ENCODE measurements at regions not wholly inside any gene's neighbourhood (a gene's known extent, or its start where the extent isn't known, plus 50 kb on each side); places are given as distances from the start of the nearest gene placed in this dataset.
"Not testable (repeated sequence)": the region's sequence is repeated elsewhere in the genome, so short reads cannot be mapped to it uniquely, and the experiment has no call there.

GRCh38 chr20:47969426-47969825 lies 184.1 kb upstream of the SULF2 start:
- Histone ChIP-seq H3K9me3 (ENCODE audit: control insufficient read depth, low read length) (no peaks in the 10 kb centered on the region), H3K27ac (ENCODE audit: low read depth in 1 of 2, low read length in 2 of 2) (no peak overlapping the region), H3K27me3 (ENCODE audit: control insufficient read depth in 1 of 2, insufficient read depth in 2 of 2, low read length in 1 of 2) (no peaks in the 10 kb centered on the region), H3K4me3 (ENCODE audit: low read length in 2 of 2) (no peak overlapping the region), H3K4me1 (ENCODE audit: control insufficient read depth in 1 of 2, insufficient read depth in 2 of 2, low read length in 2 of 2) (no peaks in the 10 kb centered on the region), H3K36me3 (ENCODE audit: control insufficient read depth in 1 of 2, insufficient read depth in 2 of 2, low read length in 1 of 2) (no peaks in the 10 kb centered on the region)
- 96 to 97% methylated on average over 6 of the region's 6 CpGs for WGBS, 2 donors
- intact Hi-C loops (cut with DNase I) = no loop called here
- DNase-seq = no peak
- no peak for ATAC-seq (ENCODE audit: low FRiP score)

GRCh38 chr20:47968541-47969310 lies 183.4 kb upstream of the SULF2 start:
- Histone ChIP-seq H3K9me3 (ENCODE audit: control insufficient read depth, low read length) (no peaks in the 10 kb centered on the region), H3K27ac (ENCODE audit: low read depth in 1 of 2, low read length in 2 of 2) (no peak overlapping the region), H3K4me3 (ENCODE audit: low read length in 2 of 2) (no peak overlapping the region), H3K27me3 (ENCODE audit: control insufficient read depth in 1 of 2, insufficient read depth in 2 of 2, low read length in 1 of 2) (no peaks in the 10 kb centered on the region), H3K36me3 (ENCODE audit: control insufficient read depth in 1 of 2, insufficient read depth in 2 of 2, low read length in 1 of 2) (no peaks in the 10 kb centered on the region), H3K4me1 (ENCODE audit: control insufficient read depth in 1 of 2, insufficient read depth in 2 of 2, low read length in 2 of 2) (no peaks in the 10 kb centered on the region)
- intact Hi-C loops (cut with DNase I) = no loop called here
- DNase-seq (no peak), ATAC-seq (ENCODE audit: low FRiP score) (no peak)
- WGBS, 2 donors = 88 to 93% methylated on average over 31 of the region's 31 CpGs

GRCh38 chr20:47964149-47964548 lies 178.9 kb upstream of the SULF2 start:
- H3K27ac ChIP-seq (ENCODE audit: low read depth in 1 of 2, low read length in 2 of 2) = no peak overlapping the region
- no peaks in the 10 kb centered on the region for H3K4me1 ChIP-seq (ENCODE audit: control insufficient read depth in 1 of 2, insufficient read depth in 2 of 2, low read length in 2 of 2)
- ATAC-seq (ENCODE audit: low FRiP score) (no peak), DNase-seq (no peak)
- H3K27me3 ChIP-seq (ENCODE audit: control insufficient read depth in 1 of 2, insufficient read depth in 2 of 2, low read length in 1 of 2) = no peaks in the 10 kb centered on the region
- no peaks in the 10 kb centered on the region for H3K9me3 ChIP-seq (ENCODE audit: control insufficient read depth, low read length)
- intact Hi-C loops (cut with DNase I) = no loop called here
- 91 to 92% methylated on average over 5 of the region's 5 CpGs for WGBS, 2 donors
- H3K4me3 ChIP-seq (ENCODE audit: low read length in 2 of 2) = no peak overlapping the region
- H3K36me3 ChIP-seq (ENCODE audit: control insufficient read depth in 1 of 2, insufficient read depth in 2 of 2, low read length in 1 of 2) = no peaks in the 10 kb centered on the region

DNA sequence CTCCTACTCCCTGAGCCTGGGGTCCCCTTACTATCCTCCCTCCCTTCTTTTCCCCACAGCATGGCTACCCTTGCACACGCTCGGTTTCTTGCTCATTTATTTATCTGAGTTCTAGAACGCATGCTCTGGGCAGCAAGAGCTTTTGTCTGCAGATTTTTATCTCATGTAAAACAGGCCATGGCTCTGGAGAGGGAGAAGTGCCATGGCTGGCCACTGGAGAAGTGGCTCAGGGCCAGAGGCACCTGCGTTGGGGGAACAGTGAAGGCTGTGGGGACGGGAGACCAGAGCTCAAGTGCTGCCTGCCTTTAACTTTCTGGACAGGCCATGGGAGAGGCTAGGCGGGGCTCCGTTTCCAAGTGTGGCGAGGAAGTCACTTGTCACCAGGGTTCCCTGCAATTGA lies 177.7 kb upstream of the SULF2 start:
- intact Hi-C loops (cut with DNase I) = no loop called here
- no peaks in the 10 kb centered on the region for H3K27me3 ChIP-seq (ENCODE audit: control insufficient read depth in 1 of 2, insufficient read depth in 2 of 2, low read length in 1 of 2)

DNA sequence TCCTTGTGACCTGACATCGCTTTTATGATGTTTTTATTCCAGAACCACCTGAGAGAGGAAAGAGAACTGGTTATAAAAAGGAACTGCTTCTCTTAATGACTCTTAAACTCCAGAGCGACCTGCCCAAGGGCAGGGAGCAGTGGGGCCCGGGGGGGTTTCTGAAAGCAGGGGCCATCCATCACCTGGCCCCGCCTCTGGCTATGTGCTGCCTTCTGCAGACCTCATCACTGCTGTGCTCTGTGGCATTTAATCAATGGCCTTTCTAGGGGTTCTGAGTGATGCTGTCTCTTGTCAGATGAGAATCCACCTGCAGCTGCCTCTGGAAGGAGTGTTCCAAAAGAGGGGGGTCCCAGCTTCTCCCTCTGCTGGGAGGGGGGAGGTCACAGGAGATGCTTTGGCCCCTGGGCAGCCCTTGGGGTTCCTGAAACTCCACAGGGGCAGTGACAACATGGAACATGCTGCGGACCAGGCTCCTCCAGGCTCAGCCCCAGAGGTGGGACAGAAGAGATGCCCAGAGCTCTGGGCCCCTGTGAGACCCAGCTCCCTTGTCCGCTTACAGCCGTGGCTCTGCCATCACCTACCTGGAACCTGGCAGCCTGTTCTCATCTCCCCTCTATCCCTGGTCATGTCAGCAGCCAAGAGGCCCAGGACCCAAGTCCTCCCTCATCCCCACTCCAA lies 177.1 kb upstream of the SULF2 start:
- Histone ChIP-seq H3K9me3 (ENCODE audit: control insufficient read depth, low read length) (no peaks in the 10 kb centered on the region), H3K36me3 (ENCODE audit: control insufficient read depth in 1 of 2, insufficient read depth in 2 of 2, low read length in 1 of 2) (no peaks in the 10 kb centered on the region), H3K27me3 (ENCODE audit: control insufficient read depth in 1 of 2, insufficient read depth in 2 of 2, low read length in 1 of 2) (no peaks in the 10 kb centered on the region), H3K4me1 (ENCODE audit: control insufficient read depth in 1 of 2, insufficient read depth in 2 of 2, low read length in 2 of 2) (no peaks in the 10 kb centered on the region), H3K27ac (ENCODE audit: low read depth in 1 of 2, low read length in 2 of 2) (no peak overlapping the region), H3K4me3 (ENCODE audit: low read length in 2 of 2) (no peak overlapping the region)
- intact Hi-C loops (cut with DNase I) = no loop called here
- 88 to 90% methylated on average over 7 of the region's 7 CpGs for WGBS, 2 donors
- DNase-seq = no peak
- no peak for ATAC-seq (ENCODE audit: low FRiP score)

More for the DNA sequence above, 177.7 kb upstream of the SULF2 start:
- ATAC-seq (ENCODE audit: low FRiP score) (no peak), DNase-seq (no peak)
- WGBS, 2 donors = 44 to 47% methylated on average over 8 of the region's 8 CpGs
- no peaks in the 10 kb centered on the region for H3K9me3 ChIP-seq (ENCODE audit: control insufficient read depth, low read length)
- H3K27ac ChIP-seq (ENCODE audit: low read depth in 1 of 2, low read length in 2 of 2) = no peak overlapping the region
- H3K4me3 ChIP-seq (ENCODE audit: low read length in 2 of 2) = no peak overlapping the region
- H3K36me3 ChIP-seq (ENCODE audit: control insufficient read depth in 1 of 2, insufficient read depth in 2 of 2, low read length in 1 of 2) = no peaks in the 10 kb centered on the region
- H3K4me1 ChIP-seq (ENCODE audit: control insufficient read depth in 1 of 2, insufficient read depth in 2 of 2, low read length in 2 of 2) = no peaks in the 10 kb centered on the region

DNA sequence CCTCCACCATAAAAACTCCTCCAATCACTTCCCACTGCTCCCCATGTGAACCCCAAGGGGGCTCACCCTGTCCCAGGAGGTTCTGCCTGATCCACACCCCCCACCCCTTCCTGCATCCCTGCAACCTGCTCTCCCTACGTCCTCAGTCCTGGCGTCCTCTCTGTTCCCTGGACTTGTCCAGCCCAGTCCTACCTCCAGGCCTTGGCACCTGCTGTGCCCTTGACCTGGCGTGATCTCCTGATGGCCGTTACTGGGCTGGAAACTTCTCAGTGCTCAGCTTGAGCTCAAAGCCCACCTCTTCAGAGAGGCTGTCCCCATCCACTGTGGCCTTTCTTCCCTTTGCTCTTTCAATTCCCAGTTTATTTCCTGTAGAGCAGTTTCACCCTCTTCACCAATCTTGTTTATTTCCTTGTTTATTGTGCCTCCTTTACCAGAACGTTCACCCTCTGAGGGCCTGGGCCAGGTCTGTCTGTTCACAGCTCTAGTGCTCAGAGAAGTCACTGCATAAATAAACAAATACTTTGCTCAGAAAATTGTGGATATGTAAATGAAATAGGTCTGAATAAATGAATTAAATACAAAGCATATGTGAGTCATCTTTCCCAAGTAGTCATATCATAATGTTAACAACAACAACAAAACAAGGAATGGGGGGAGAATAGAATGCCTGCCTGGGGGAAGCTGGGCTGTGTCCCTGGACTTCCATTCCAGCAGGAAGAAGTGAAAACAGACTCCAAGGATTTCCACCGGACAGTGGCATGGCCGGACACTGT lies 175.7 kb upstream of the SULF2 start:
- 86 to 88% methylated on average over 7 of the region's 7 CpGs for WGBS, 2 donors
- ATAC-seq (ENCODE audit: low FRiP score) (no peak), DNase-seq (no peak)
- intact Hi-C loops (cut with DNase I) = no loop called here
- Histone ChIP-seq H3K27ac (ENCODE audit: low read depth in 1 of 2, low read length in 2 of 2) (no peak overlapping the region), H3K27me3 (ENCODE audit: control insufficient read depth in 1 of 2, insufficient read depth in 2 of 2, low read length in 1 of 2) (no peaks in the 10 kb centered on the region), H3K4me1 (ENCODE audit: control insufficient read depth in 1 of 2, insufficient read depth in 2 of 2, low read length in 2 of 2) (no peaks in the 10 kb centered on the region), H3K9me3 (ENCODE audit: control insufficient read depth, low read length) (no peaks in the 10 kb centered on the region), H3K36me3 (ENCODE audit: control insufficient read depth in 1 of 2, insufficient read depth in 2 of 2, low read length in 1 of 2) (no peaks in the 10 kb centered on the region), H3K4me3 (ENCODE audit: low read length in 2 of 2) (no peak overlapping the region)

DNA sequence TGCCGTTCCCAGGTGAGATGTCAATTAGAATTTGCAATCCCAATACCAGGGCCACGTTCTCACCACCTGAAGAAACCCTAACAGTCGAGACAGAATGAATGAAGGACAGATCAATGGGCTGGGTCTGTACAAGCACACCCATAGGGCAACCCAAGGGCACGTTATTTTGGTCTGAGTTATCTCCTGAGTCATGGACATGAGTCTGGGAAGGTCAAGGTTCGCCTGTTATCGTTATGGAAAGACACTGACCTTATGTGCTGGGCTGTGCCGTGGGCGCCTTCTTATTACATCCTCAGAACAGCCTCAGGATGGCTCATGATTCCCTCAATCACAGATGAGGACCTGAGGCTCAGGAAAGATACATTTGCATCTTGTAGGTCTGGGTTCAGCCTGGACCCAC lies 175.0 kb upstream of the SULF2 start:
- intact Hi-C loops (cut with DNase I) = no loop called here
- DNase-seq = no peak
- Histone ChIP-seq H3K4me3 (ENCODE audit: low read length in 2 of 2) (no peak overlapping the region), H3K27ac (ENCODE audit: low read depth in 1 of 2, low read length in 2 of 2) (no peak overlapping the region), H3K36me3 (ENCODE audit: control insufficient read depth in 1 of 2, insufficient read depth in 2 of 2, low read length in 1 of 2) (no peaks in the 10 kb centered on the region), H3K27me3 (ENCODE audit: control insufficient read depth in 1 of 2, insufficient read depth in 2 of 2, low read length in 1 of 2) (no peaks in the 10 kb centered on the region), H3K4me1 (ENCODE audit: control insufficient read depth in 1 of 2, insufficient read depth in 2 of 2, low read length in 2 of 2) (no peaks in the 10 kb centered on the region), H3K9me3 (ENCODE audit: control insufficient read depth, low read length) (no peaks in the 10 kb centered on the region)
- 93 to 95% methylated on average over 8 of the region's 8 CpGs for WGBS, 2 donors
- no peak for ATAC-seq (ENCODE audit: low FRiP score)

DNA sequence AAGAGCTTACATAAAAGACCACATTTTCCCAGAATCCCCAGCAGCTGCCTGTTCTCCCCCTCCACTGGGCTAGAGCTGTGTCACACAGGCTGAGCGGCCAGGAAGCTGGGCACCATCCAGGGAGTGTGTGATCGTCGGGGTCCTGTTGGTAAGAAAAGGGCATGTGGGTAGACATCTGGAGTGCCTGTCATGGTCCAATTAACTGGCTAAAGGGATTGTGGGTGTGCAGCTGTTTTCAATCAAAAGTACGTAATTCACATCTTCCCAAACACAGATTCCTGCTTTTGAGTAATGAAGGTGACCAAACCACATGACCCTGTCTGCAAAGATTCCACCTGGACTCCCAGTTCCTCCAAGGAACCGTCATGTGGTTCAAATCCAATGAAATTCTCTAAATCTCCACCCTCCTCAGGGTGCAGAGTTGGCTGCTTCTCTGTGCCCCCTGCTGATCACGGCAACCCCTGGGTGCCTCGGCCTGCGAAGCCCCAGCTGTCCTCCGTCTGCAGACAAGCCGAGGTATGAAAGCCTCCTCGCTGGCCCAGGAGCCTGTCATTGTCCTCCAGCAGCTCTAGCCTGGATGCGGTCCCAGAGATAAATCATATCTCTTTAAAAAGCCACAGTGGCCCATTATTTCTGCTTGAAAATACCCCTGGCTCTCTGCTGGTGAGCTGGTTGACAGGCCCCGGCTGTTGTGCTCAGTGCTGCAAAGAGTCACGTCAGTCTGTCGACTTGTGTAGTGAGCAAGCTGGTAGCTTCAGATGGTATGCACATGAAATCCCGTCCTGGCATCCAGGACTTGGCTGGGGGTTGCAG lies 172.9 kb upstream of the SULF2 start:
- H3K27me3 ChIP-seq (ENCODE audit: control insufficient read depth in 1 of 2, insufficient read depth in 2 of 2, low read length in 1 of 2); intact Hi-C loops (cut with DNase I); H3K27ac ChIP-seq (ENCODE audit: low read depth in 1 of 2, low read length in 2 of 2); DNase-seq; H3K9me3 ChIP-seq (ENCODE audit: control insufficient read depth, low read length); H3K4me1 ChIP-seq (ENCODE audit: control insufficient read depth in 1 of 2, insufficient read depth in 2 of 2, low read length in 2 of 2); ATAC-seq (ENCODE audit: low FRiP score); H3K36me3 ChIP-seq (ENCODE audit: control insufficient read depth in 1 of 2, insufficient read depth in 2 of 2, low read length in 1 of 2); H3K4me3 ChIP-seq (ENCODE audit: low read length in 2 of 2): not testable (repeated sequence)
- 68 to 72% methylated on average over 16 of the region's 16 CpGs for WGBS, 2 donors

Data from aorta (tissue), 5 donors.